ENCODE measurements at regions not wholly inside any gene's neighbourhood (a gene's known extent, or its start where the extent isn't known, plus 50 kb on each side); places are given as distances from the start of the nearest gene placed in this dataset.

DNA sequence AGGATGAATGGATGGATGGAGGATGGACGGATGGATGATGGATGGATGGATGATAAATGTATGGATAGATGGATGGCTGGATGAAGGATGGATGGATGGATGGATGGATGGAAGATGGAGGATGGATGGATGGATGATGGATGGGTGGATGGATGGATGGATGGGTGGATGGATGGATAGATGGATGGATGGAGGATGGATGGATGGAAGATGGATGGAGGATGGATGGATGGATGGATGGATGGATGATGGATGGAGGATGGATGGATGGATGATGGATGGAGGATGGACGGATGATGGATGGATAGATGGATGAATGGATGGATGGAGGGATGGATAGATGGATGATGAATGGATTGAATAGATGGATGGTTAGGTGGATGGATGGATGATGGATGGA, 210.6 kb upstream of the IGF1R start:
- H3K4me3 ChIP-seq (ENCODE audit: low read length in 2 of 2): no peak overlapping the region
- H3K9me3 ChIP-seq (ENCODE audit: control insufficient read depth, low read length): no peaks in the 10 kb centered on the region
- ATAC-seq (ENCODE audit: low FRiP score): no peak
- H3K36me3 ChIP-seq (ENCODE audit: control insufficient read depth in 1 of 2, insufficient read depth in 2 of 2, low read length in 1 of 2): no peaks in the 10 kb centered on the region
- no peaks in the 10 kb centered on the region for H3K27me3 ChIP-seq (ENCODE audit: control insufficient read depth in 1 of 2, insufficient read depth in 2 of 2, low read length in 1 of 2)
- DNase-seq: no peak
- 90 to 96% methylated on average over 2 of the region's 2 CpGs for WGBS, 2 donors
- no peaks in the 10 kb centered on the region for H3K4me1 ChIP-seq (ENCODE audit: control insufficient read depth in 1 of 2, insufficient read depth in 2 of 2, low read length in 2 of 2)
- H3K27ac ChIP-seq (ENCODE audit: low read depth in 1 of 2, low read length in 2 of 2): no peak overlapping the region
- intact Hi-C loops (cut with DNase I): no loop called here

DNA sequence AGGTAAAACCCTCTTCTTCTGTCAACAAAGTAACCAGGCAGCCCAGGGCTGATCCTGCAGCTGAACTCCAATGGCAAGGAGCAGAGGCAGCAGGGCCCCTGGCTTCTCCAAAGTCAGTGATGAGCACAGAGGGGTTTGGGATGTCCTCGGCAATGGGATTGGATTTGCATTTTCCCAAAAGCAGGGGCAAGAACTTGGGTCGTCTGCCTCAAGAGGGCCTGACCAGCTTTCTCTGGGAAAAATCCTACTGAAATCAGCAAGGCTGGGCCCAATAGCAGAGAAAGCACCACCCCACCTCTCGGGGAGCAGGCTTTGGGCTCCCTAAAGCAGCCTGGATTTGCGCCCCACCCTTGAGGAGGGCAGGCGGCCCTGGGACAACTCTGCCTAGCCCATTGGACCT, 210.0 kb upstream of the IGF1R start:
- Histone ChIP-seq H3K9me3 (ENCODE audit: control insufficient read depth, low read length) (no peaks in the 10 kb centered on the region), H3K36me3 (ENCODE audit: control insufficient read depth in 1 of 2, insufficient read depth in 2 of 2, low read length in 1 of 2) (no peaks in the 10 kb centered on the region), H3K4me1 (ENCODE audit: control insufficient read depth in 1 of 2, insufficient read depth in 2 of 2, low read length in 2 of 2) (no peaks in the 10 kb centered on the region), H3K27ac (ENCODE audit: low read depth in 1 of 2, low read length in 2 of 2) (no peak overlapping the region), H3K27me3 (ENCODE audit: control insufficient read depth in 1 of 2, insufficient read depth in 2 of 2, low read length in 1 of 2) (no peaks in the 10 kb centered on the region), H3K4me3 (ENCODE audit: low read length in 2 of 2) (no peak overlapping the region)
- 92% methylated on average over 5 of the region's 5 CpGs for WGBS, 2 donors
- DNase-seq: no peak
- no peak for ATAC-seq (ENCODE audit: low FRiP score)
- intact Hi-C loops (cut with DNase I): no loop called here

DNA sequence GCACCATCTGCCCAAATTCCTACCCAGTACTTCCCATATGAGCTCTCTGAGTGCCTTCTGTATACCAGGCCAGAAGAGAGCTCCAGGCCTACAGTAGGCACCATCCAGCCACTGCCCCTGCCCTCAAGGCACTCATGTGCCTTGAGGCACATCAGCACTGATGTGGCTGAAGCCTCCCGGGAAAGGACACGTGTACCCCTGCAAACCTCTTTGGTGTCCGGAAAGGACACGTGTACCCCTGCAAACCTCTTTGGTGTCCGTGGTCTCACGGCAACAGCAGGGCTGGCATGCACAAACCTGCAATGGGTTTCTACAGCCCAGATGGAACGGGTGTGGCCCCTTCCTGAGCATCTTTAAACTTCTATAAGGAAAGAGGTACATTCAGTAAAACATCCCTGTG, 209.4 kb upstream of the IGF1R start:
- Histone ChIP-seq H3K4me3 (ENCODE audit: low read length in 2 of 2) (no peak overlapping the region), H3K27me3 (ENCODE audit: control insufficient read depth in 1 of 2, insufficient read depth in 2 of 2, low read length in 1 of 2) (no peaks in the 10 kb centered on the region), H3K36me3 (ENCODE audit: control insufficient read depth in 1 of 2, insufficient read depth in 2 of 2, low read length in 1 of 2) (no peaks in the 10 kb centered on the region), H3K4me1 (ENCODE audit: control insufficient read depth in 1 of 2, insufficient read depth in 2 of 2, low read length in 2 of 2) (no peaks in the 10 kb centered on the region), H3K27ac (ENCODE audit: low read depth in 1 of 2, low read length in 2 of 2) (no peak overlapping the region), H3K9me3 (ENCODE audit: control insufficient read depth, low read length) (no peaks in the 10 kb centered on the region)
- ATAC-seq (ENCODE audit: low FRiP score) (no peak), DNase-seq (no peak)
- 92 to 94% methylated on average over 7 of the region's 7 CpGs for WGBS, 2 donors
- intact Hi-C loops (cut with DNase I): no loop called here

DNA sequence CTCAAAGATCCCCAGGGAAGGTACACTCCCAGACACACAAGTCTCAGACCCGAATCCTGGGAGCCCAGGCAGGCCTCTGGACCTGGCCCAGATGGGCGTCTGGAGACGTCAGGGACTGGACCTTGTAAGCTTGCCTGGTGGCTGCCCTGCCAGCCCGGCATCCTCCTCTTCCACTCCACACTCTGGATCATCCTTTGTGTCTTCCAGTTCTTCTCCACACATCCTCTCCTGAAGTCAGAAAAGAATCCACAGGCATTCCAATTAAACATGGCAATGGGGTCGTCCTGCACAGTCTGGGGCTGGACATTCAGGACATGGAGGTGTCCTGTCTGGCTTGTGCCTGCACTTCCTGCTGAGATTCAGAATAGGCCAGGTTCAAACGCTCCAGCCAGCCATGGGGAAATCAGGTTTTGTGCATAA, 208.8 kb upstream of the IGF1R start:
- no peaks in the 10 kb centered on the region for H3K9me3 ChIP-seq (ENCODE audit: control insufficient read depth, low read length)
- WGBS, 2 donors: 74% methylated on average over 6 of the region's 6 CpGs
- intact Hi-C loops (cut with DNase I): no loop called here
- no peak for ATAC-seq (ENCODE audit: low FRiP score)
- no peaks in the 10 kb centered on the region for H3K27me3 ChIP-seq (ENCODE audit: control insufficient read depth in 1 of 2, insufficient read depth in 2 of 2, low read length in 1 of 2)
- no peak overlapping the region for H3K4me3 ChIP-seq (ENCODE audit: low read length in 2 of 2)
- no peaks in the 10 kb centered on the region for H3K4me1 ChIP-seq (ENCODE audit: control insufficient read depth in 1 of 2, insufficient read depth in 2 of 2, low read length in 2 of 2)
- no peak for DNase-seq
- no peaks in the 10 kb centered on the region for H3K36me3 ChIP-seq (ENCODE audit: control insufficient read depth in 1 of 2, insufficient read depth in 2 of 2, low read length in 1 of 2)
- no peak overlapping the region for H3K27ac ChIP-seq (ENCODE audit: low read depth in 1 of 2, low read length in 2 of 2)

DNA sequence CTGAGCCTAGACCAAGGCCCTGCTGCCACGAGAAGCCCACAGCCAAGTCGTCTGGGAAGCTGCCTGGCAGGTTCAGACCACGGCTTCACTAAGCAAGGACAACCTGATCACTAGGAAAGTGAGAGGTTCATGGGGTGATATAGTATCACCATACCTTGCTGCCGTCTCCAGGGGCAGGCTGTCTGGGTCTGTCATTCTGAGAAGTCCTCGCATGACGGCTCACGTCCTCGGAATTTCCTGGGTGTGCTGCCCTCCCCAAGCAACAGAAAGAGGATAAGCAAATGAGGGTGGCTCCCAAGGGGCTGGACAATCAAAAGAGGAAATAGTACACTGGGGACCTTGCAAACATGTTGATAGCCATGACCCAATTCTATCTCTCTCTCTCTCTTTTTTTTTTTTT, 207.4 kb upstream of the IGF1R start:
- intact Hi-C loops (cut with DNase I): loop anchor here (5.0 to 10.0 kb wide), 3 partner anchors 201 to 636 kb away; partner anchors contain the start of gene IGF1R (in 1 of the 2)
- DNase-seq: no peak
- WGBS, 2 donors: 66 to 69% methylated on average over 8 of the region's 8 CpGs

DNA sequence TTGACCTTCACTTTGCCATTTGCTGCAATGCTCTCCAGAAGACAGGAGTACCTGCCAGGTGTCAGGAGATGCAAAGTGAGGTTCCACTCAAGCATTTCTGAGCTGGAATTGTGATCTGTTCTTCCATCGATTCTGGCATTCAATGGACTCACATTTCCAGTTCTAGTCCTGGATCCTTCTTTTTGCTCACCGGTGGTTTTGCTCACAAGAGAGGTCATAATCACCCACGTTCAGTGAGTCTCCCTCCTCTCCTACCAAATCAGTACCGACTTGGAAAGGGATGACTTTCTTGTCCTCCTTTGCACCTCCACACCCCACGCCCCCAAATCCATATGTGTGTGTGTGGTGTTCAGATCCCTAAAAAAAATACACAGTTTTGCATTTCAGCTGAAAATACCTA, 206.7 kb upstream of the IGF1R start:
- H3K4me1 ChIP-seq (ENCODE audit: control insufficient read depth in 1 of 2, insufficient read depth in 2 of 2, low read length in 2 of 2): no peaks in the 10 kb centered on the region
- no peaks in the 10 kb centered on the region for H3K9me3 ChIP-seq (ENCODE audit: control insufficient read depth, low read length)
- DNase-seq: no peak
- H3K36me3 ChIP-seq (ENCODE audit: control insufficient read depth in 1 of 2, insufficient read depth in 2 of 2, low read length in 1 of 2): no peaks in the 10 kb centered on the region
- no peak overlapping the region for H3K4me3 ChIP-seq (ENCODE audit: low read length in 2 of 2)
- intact Hi-C loops (cut with DNase I): loop anchor here (5.0 to 10.0 kb wide), 3 partner anchors 201 to 636 kb away; partner anchors contain the start of gene IGF1R (in 1 of the 2)
- no peaks in the 10 kb centered on the region for H3K27me3 ChIP-seq (ENCODE audit: control insufficient read depth in 1 of 2, insufficient read depth in 2 of 2, low read length in 1 of 2)
- no peak overlapping the region for H3K27ac ChIP-seq (ENCODE audit: low read depth in 1 of 2, low read length in 2 of 2)
- no peak for ATAC-seq (ENCODE audit: low FRiP score)
- 63 to 69% methylated on average over 5 of the region's 5 CpGs for WGBS, 2 donors

More for the DNA sequence above, 207.4 kb upstream of the IGF1R start:
- Histone ChIP-seq H3K27ac (ENCODE audit: low read depth in 1 of 2, low read length in 2 of 2) (no peak overlapping the region), H3K36me3 (ENCODE audit: control insufficient read depth in 1 of 2, insufficient read depth in 2 of 2, low read length in 1 of 2) (no peaks in the 10 kb centered on the region), H3K9me3 (ENCODE audit: control insufficient read depth, low read length) (no peaks in the 10 kb centered on the region), H3K4me3 (ENCODE audit: low read length in 2 of 2) (no peak overlapping the region), H3K4me1 (ENCODE audit: control insufficient read depth in 1 of 2, insufficient read depth in 2 of 2, low read length in 2 of 2) (no peaks in the 10 kb centered on the region), H3K27me3 (ENCODE audit: control insufficient read depth in 1 of 2, insufficient read depth in 2 of 2, low read length in 1 of 2) (no peaks in the 10 kb centered on the region)
- ATAC-seq (ENCODE audit: low FRiP score): no peak

DNA sequence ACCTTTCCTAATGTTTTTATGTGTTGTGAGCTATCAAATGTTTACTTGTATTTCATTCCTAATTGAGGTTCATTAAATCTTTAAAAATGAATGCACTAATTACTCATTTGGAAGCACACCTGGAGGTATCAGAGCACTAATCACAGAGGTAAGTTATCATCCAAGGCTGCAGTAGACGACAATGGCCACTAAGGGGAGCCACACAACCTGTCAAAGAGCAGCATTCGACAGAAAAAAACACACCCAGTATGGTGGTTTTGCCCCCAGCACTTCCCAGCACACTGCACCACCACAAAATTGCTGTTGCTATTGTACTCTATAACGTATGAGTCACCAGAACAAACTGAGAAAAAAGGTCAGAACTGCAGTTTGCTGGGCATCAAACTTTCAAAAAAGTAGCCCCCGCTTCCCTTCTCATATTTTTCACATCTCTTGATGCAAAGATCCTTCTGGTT, 205.9 kb upstream of the IGF1R start:
- Histone ChIP-seq H3K27me3 (ENCODE audit: control insufficient read depth in 1 of 2, insufficient read depth in 2 of 2, low read length in 1 of 2) (no peaks in the 10 kb centered on the region), H3K9me3 (ENCODE audit: control insufficient read depth, low read length) (no peaks in the 10 kb centered on the region), H3K4me3 (ENCODE audit: low read length in 2 of 2) (no peak overlapping the region), H3K36me3 (ENCODE audit: control insufficient read depth in 1 of 2, insufficient read depth in 2 of 2, low read length in 1 of 2) (no peaks in the 10 kb centered on the region), H3K4me1 (ENCODE audit: control insufficient read depth in 1 of 2, insufficient read depth in 2 of 2, low read length in 2 of 2) (no peaks in the 10 kb centered on the region), H3K27ac (ENCODE audit: low read depth in 1 of 2, low read length in 2 of 2) (no peak overlapping the region)
- DNase-seq (no peak), ATAC-seq (ENCODE audit: low FRiP score) (peak; percentile 88)
- intact Hi-C loops (cut with DNase I): loop anchor here (2.0 to 10.0 kb wide), 4 partner anchors 200 to 635 kb away; partner anchors contain the start of gene IGF1R (in 1 of the 2)
- 21 to 23% methylated on average over 4 of the region's 4 CpGs for WGBS, 2 donors

DNA sequence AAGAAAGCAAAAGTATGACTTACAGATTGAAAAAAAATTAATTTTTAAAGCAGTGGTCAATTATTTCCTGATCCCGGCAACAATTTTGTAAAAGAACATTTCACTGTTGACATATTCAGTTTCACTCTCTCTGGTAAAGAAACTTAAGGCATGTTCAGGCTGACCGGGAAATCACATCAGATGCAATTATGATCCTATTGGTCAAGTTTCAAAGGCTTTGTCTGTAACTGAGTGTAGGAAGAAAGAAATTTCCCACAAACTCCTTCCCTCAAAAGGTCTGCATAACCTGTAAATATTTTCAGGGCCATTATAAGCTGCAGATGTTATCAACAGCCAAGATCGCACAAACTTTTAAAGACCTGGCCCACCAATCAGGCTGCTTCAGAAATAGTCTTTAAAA, 205.4 kb upstream of the IGF1R start:
- intact Hi-C loops (cut with DNase I): loop anchor here (2.0 to 10.0 kb wide), 4 partner anchors 199 to 634 kb away; partner anchors contain the start of gene IGF1R (in 1 of the 2)
- ATAC-seq (ENCODE audit: low FRiP score): no peak
- no peaks in the 10 kb centered on the region for H3K36me3 ChIP-seq (ENCODE audit: control insufficient read depth in 1 of 2, insufficient read depth in 2 of 2, low read length in 1 of 2)
- no peak overlapping the region for H3K27ac ChIP-seq (ENCODE audit: low read depth in 1 of 2, low read length in 2 of 2)
- no peak overlapping the region for H3K4me3 ChIP-seq (ENCODE audit: low read length in 2 of 2)
- no peaks in the 10 kb centered on the region for H3K9me3 ChIP-seq (ENCODE audit: control insufficient read depth, low read length)
- no peaks in the 10 kb centered on the region for H3K27me3 ChIP-seq (ENCODE audit: control insufficient read depth in 1 of 2, insufficient read depth in 2 of 2, low read length in 1 of 2)
- DNase-seq: no peak
- no peaks in the 10 kb centered on the region for H3K4me1 ChIP-seq (ENCODE audit: control insufficient read depth in 1 of 2, insufficient read depth in 2 of 2, low read length in 2 of 2)
- WGBS, 2 donors: 65 to 66% methylated on average over 3 of the region's 3 CpGs

DNA sequence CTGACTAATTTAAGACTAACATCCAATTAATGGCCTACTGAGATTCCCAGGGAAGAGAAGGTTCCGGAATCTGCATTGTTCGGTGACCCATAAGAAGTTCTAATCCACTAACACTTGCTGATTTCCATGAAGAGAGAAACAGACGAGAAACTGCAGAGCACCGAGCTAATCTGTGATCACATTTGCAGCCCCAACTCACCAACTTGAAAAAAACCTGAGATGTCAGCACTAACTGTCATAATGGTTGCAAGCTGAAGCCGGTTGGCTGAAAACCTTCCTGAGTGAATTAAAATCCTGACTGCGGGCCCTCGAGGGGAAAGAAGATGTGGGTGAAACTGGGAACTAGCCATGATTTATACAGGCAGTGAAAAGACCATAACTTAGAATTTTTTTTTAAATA, 204.8 kb upstream of the IGF1R start:
- Histone ChIP-seq H3K4me3 (ENCODE audit: low read length in 2 of 2) (no peak overlapping the region), H3K27me3 (ENCODE audit: control insufficient read depth in 1 of 2, insufficient read depth in 2 of 2, low read length in 1 of 2) (no peaks in the 10 kb centered on the region), H3K27ac (ENCODE audit: low read depth in 1 of 2, low read length in 2 of 2) (no peak overlapping the region), H3K9me3 (ENCODE audit: control insufficient read depth, low read length) (no peaks in the 10 kb centered on the region), H3K4me1 (ENCODE audit: control insufficient read depth in 1 of 2, insufficient read depth in 2 of 2, low read length in 2 of 2) (no peaks in the 10 kb centered on the region), H3K36me3 (ENCODE audit: control insufficient read depth in 1 of 2, insufficient read depth in 2 of 2, low read length in 1 of 2) (no peaks in the 10 kb centered on the region)
- DNase-seq: no peak
- no peak for ATAC-seq (ENCODE audit: low FRiP score)
- WGBS, 2 donors: 85 to 88% methylated on average over 7 of the region's 7 CpGs
- intact Hi-C loops (cut with DNase I): loop anchor here (2.0 to 10.0 kb wide), 4 partner anchors 199 to 634 kb away; partner anchors contain the start of gene IGF1R (in 1 of the 2)

Data from aorta (tissue), 5 donors.